ENCODE measurements at regions not wholly inside any gene's neighbourhood (a gene's known extent, or its start where the extent isn't known, plus 50 kb on each side); places are given as distances from the start of the nearest gene placed in this dataset.

DNA sequence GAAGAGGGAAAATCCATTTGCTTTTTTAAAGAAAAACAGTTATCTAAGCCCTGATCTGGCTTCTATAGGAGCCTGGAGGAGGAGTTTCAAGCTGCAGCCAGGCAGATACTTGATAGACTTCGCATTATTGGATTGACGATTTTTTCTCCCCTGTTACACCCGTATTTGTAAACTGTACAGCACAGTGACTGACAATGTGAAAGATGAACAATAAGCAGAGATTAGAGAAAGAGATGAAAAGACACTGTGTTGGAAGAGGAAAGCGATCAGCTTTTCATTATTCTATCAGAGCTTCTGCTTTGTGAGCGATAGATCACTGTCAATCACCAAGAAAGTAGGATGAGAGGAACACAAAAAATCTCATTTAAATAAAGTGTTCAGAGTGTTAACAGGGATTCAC is 639.2 kb downstream of the TLL1 start:
- H3K4me3 Mint-ChIP-seq, result no peak overlapping the region
- no peaks in the 10 kb centered on the region for H3K27me3 ChIP-seq (ENCODE audit: control insufficient read depth, insufficient read depth, low read length, poor library complexity, severe bottlenecking)
- no peaks in the 10 kb centered on the region for H3K27me3 Mint-ChIP-seq (ENCODE audit: insufficient read depth)
- H3K4me3 ChIP-seq (ENCODE audit: low read length), result no peak overlapping the region
- no peak overlapping the region for H3K9ac ChIP-seq (ENCODE audit: extremely low read depth, low read length, poor library complexity, severe bottlenecking)
- H3K4me1 ChIP-seq (ENCODE audit: control insufficient read depth, insufficient read depth, low read length), result no peaks in the 10 kb centered on the region
- H3K27ac ChIP-seq (ENCODE audit: low read depth, low read length), result no peak overlapping the region
- H3K36me3 ChIP-seq (ENCODE audit: control insufficient read depth, insufficient read depth, low read length), result no peaks in the 10 kb centered on the region
- 90 to 94% methylated on average over 5 of the region's 5 CpGs for WGBS, 2 experiments (ENCODE audit: insufficient coverage in 1 of 2, insufficient read length in 1 of 2)
- no peaks in the 10 kb centered on the region for H3K36me3 Mint-ChIP-seq (ENCODE audit: low read depth)
- no peak for DNase-seq
- no peaks in the 10 kb centered on the region for H3K9me3 ChIP-seq (ENCODE audit: control insufficient read depth, low read length)
- TF ChIP-seq, protein P1, sequence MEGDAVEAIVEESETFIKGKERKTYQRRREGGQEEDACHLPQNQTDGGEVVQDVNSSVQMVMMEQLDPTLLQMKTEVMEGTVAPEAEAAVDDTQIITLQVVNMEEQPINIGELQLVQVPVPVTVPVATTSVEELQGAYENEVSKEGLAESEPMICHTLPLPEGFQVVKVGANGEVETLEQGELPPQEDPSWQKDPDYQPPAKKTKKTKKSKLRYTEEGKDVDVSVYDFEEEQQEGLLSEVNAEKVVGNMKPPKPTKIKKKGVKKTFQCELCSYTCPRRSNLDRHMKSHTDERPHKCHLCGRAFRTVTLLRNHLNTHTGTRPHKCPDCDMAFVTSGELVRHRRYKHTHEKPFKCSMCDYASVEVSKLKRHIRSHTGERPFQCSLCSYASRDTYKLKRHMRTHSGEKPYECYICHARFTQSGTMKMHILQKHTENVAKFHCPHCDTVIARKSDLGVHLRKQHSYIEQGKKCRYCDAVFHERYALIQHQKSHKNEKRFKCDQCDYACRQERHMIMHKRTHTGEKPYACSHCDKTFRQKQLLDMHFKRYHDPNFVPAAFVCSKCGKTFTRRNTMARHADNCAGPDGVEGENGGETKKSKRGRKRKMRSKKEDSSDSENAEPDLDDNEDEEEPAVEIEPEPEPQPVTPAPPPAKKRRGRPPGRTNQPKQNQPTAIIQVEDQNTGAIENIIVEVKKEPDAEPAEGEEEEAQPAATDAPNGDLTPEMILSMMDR (conservative IDR thresholded peaks at IDR 0.05), result no peak
- no peak overlapping the region for H3K27ac Mint-ChIP-seq
- no peaks in the 10 kb centered on the region for H3K4me1 Mint-ChIP-seq
- H3K9me3 Mint-ChIP-seq, result no peaks in the 10 kb centered on the region

DNA sequence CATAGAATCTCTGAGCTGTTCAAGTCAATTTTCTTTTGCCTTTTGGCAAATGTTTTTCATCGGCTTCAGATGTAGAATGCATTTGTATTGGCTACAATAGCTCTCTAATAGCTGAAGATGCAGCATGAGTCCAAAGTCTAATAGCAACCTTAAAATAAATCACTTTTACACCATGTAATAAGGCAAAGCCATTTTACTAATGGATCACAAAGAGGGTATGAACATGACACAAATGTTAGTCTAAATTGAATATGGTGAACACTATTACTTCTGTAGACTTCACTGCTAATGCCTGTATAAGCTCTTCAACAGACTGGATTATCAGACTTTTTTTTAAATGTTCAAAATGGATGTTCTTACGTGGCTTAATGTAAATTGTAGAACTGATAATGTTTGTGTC is 645.3 kb downstream of the TLL1 start:
- peaks cover 8% of the 10 kb centered on the region for H3K9me3 ChIP-seq (ENCODE audit: control insufficient read depth, low read length)
- Mint-ChIP-seq H3K27ac (no peak overlapping the region), H3K9me3 (peaks cover 29% of the 10 kb centered on the region), H3K27me3 (ENCODE audit: insufficient read depth) (no peaks in the 10 kb centered on the region), H3K4me1 (peaks cover 8% of the 10 kb centered on the region), H3K36me3 (ENCODE audit: low read depth) (peaks cover 16% of the 10 kb centered on the region), H3K4me3 (no peak overlapping the region)
- no peaks in the 10 kb centered on the region for H3K36me3 ChIP-seq (ENCODE audit: control insufficient read depth, insufficient read depth, low read length)
- no peak for DNase-seq
- no peaks in the 10 kb centered on the region for H3K27me3 ChIP-seq (ENCODE audit: control insufficient read depth, insufficient read depth, low read length, poor library complexity, severe bottlenecking)
- TF ChIP-seq, protein P1 (conservative IDR thresholded peaks at IDR 0.05), result no peak
- whole genome bisulfite sequencing, 2 experiments (ENCODE audit: insufficient coverage in 1 of 2, insufficient read length in 1 of 2), result 96 to 100% methylated on average over 1 of the region's 2 CpGs
- H3K4me3 ChIP-seq (ENCODE audit: low read length), result no peak overlapping the region
- H3K9ac ChIP-seq (ENCODE audit: extremely low read depth, low read length, poor library complexity, severe bottlenecking), result no peak overlapping the region
- H3K4me1 ChIP-seq (ENCODE audit: control insufficient read depth, insufficient read depth, low read length), result peaks cover 5% of the 10 kb centered on the region
- H3K27ac ChIP-seq (ENCODE audit: low read depth, low read length), result no peak overlapping the region

DNA sequence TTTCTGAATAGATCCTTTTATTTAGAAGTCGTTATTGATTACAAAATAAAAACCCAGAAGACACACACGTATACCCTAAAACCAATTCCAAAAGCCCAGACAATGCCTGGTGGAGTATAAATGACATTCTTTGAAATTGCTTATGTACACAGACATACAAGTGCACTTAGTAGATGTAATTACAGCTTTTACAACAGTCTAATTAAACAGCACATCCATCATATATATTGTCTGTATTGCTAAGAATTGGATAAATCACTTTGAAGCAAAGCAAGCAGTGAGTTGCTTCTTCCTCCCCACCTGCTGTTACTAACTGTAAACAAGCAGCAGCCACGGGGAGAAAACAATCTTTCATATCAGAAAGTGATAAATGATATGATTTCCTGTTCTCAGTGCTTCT is 645.7 kb downstream of the TLL1 start:
- peaks cover 16% of the 10 kb centered on the region for H3K36me3 Mint-ChIP-seq (ENCODE audit: low read depth)
- H3K9ac ChIP-seq (ENCODE audit: extremely low read depth, low read length, poor library complexity, severe bottlenecking), result no peak overlapping the region
- no peak for DNase-seq
- peaks cover 8% of the 10 kb centered on the region for H3K4me1 Mint-ChIP-seq
- H3K4me1 ChIP-seq (ENCODE audit: control insufficient read depth, insufficient read depth, low read length), result peaks cover 5% of the 10 kb centered on the region
- H3K4me3 ChIP-seq (ENCODE audit: low read length), result no peak overlapping the region
- no peak overlapping the region for H3K4me3 Mint-ChIP-seq
- WGBS, 2 experiments (ENCODE audit: insufficient coverage in 1 of 2, insufficient read length in 1 of 2), result 94% methylated on average over 2 of the region's 3 CpGs; no CpG with 5 or more reads in 1 of the 2 experiments
- H3K27me3 ChIP-seq (ENCODE audit: control insufficient read depth, insufficient read depth, low read length, poor library complexity, severe bottlenecking), result no peaks in the 10 kb centered on the region
- peaks cover 8% of the 10 kb centered on the region for H3K9me3 ChIP-seq (ENCODE audit: control insufficient read depth, low read length)
- H3K9me3 Mint-ChIP-seq, result peaks cover 29% of the 10 kb centered on the region
- TF ChIP-seq, protein P1 (conservative IDR thresholded peaks at IDR 0.05), result no peak
- no peak overlapping the region for H3K27ac ChIP-seq (ENCODE audit: low read depth, low read length)
- H3K36me3 ChIP-seq (ENCODE audit: control insufficient read depth, insufficient read depth, low read length), result no peaks in the 10 kb centered on the region
- no peaks in the 10 kb centered on the region for H3K27me3 Mint-ChIP-seq (ENCODE audit: insufficient read depth)
- H3K27ac Mint-ChIP-seq, result no peak overlapping the region

Measured in endodermal cell (in vitro differentiated cells).